Aorta (tissue), 5 donors: ENCODE measurements at regions not wholly inside any gene's neighbourhood (a gene's known extent, or its start where the extent isn't known, plus 50 kb on each side); places are given as distances from the start of the nearest gene placed in this dataset.

Source experiments
- ATAC-seq: fragments of 200-7000 bp; cut with Tn5 transposase; one replicate; pipeline ENCODE4 v1.9.1; 2022; ENCODE audit warnings: moderate library complexity; ENCODE audit not compliant: low FRiP score
- DNase-seq, 2 donors: peaks; one replicate each; pipeline ENCODE4 v3.0.0-alpha.2; 2020
- H3K27ac ChIP-seq, 2 donors: one replicate each; pipeline ENCODE4 v1.5.1; 2013; ENCODE audit warnings: low read length in 2 of 2, mild to moderate bottlenecking in 2 of 2, moderate library complexity in 2 of 2, control low read depth in 1 of 2, inconsistent platforms in 1 of 2, low read depth in 1 of 2
- H3K27me3 ChIP-seq, 2 donors: one replicate each; pipeline ENCODE4 v1.6.1; 2013; ENCODE audit warnings: control low read depth in 1 of 2, low read length in 1 of 2, mild to moderate bottlenecking in 1 of 2, moderate library complexity in 1 of 2; ENCODE audit not compliant: insufficient read depth in 2 of 2, control insufficient read depth in 1 of 2
- H3K36me3 ChIP-seq, 2 donors: one replicate each; pipeline ENCODE4 v1.6.1; 2013; ENCODE audit warnings: control low read depth in 1 of 2, low read length in 1 of 2, mild to moderate bottlenecking in 1 of 2; ENCODE audit not compliant: insufficient read depth in 2 of 2, control insufficient read depth in 1 of 2
- H3K4me1 ChIP-seq, 2 donors: one replicate each; pipeline ENCODE4 v1.6.1; 2013; ENCODE audit warnings: low read length in 2 of 2, control low read depth in 1 of 2, mild to moderate bottlenecking in 1 of 2, moderate library complexity in 1 of 2; ENCODE audit not compliant: insufficient read depth in 2 of 2, control insufficient read depth in 1 of 2
- H3K4me3 ChIP-seq, 2 donors: one replicate each; pipeline ENCODE4 v1.5.1; 2013; ENCODE audit warnings: low read length in 2 of 2, control low read depth in 1 of 2, mild to moderate bottlenecking in 1 of 2
- H3K9me3 ChIP-seq: one replicate; pipeline ENCODE4 v1.6.1; 2013; ENCODE audit warnings: mild to moderate bottlenecking, low read length; ENCODE audit not compliant: control insufficient read depth
- WGBS, 2 donors: extraction: QIAGEN DNeasy Blood & Tissue Kit; methylation state at CpG; one replicate each; pipeline ENCODE4 v1.1.7; 2013; 5-methylcytosine and 5-hydroxymethylcytosine counted together
- intact Hi-C, 2 donors: fragments of 100-400 bp; cut with DNase I; formaldehyde crosslinking; loops; one replicate each; pipeline versions ENCODE4 v1.14.2 to v1.15.0; 2022
- donor health status: healthy with polysubstance abuse.
- donor health status: Bipolar disorder and iron deficiency.
- donor health status: DM: no; HTN: no; CAD: no.
- donor health status: DM: no; HTN: no; CAD: no.
- donor health status: DM: yes; HTN: yes; CAD: no.

GRCh38 chr2:224195925-224196571 is 157.0 kb upstream of the SERPINE2 start:
- Histone ChIP-seq H3K9me3 (peaks cover 3% of the 10 kb centered on the region), H3K36me3 (no peaks in the 10 kb centered on the region), H3K4me1 (no peaks in the 10 kb centered on the region), H3K4me3 (no peak overlapping the region), H3K27me3 (peaks cover 0 to 2% of the 10 kb centered on the region in 2 donors), H3K27ac (no peak overlapping the region)
- DNase-seq (peak in 1 of 2 donors; percentile 44), ATAC-seq (peak; percentile 72)
- intact Hi-C loops, result no loop called here
- 49 to 51% methylated on average over 2 of the region's 2 CpGs for WGBS, 2 donors

DNA sequence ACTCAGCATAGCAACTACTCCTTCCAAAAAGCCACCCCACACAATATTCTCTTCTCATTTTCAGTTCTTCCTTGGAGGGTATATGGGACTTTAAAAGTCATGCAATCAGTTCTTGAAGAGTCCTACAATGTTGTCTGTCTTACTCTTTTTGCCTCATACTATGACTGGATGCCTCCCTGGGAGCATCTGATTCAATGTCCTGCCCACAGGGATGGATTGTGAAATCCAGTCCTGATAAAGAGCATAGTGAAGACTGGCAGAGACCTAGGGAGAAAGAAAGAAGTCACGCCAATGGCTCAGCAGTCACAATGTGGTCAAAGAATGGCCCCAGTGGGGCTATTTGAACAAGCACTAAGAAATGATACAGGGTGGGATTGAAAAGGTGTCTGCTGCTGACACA is 155.1 kb upstream of the SERPINE2 start:
- intact Hi-C loops, result no loop called here
- DNase-seq (no peak), ATAC-seq (no peak)
- WGBS, 2 donors, result 94 to 95% methylated on average over 1 of the region's 1 CpG
- Histone ChIP-seq H3K9me3 (peaks cover 3% of the 10 kb centered on the region), H3K27ac (no peak overlapping the region), H3K36me3 (no peaks in the 10 kb centered on the region), H3K4me3 (no peak overlapping the region), H3K4me1 (no peaks in the 10 kb centered on the region), H3K27me3 (peaks cover 0 to 2% of the 10 kb centered on the region in 2 donors)

GRCh38 chr2:224191465-224191864 is 152.4 kb upstream of the SERPINE2 start:
- intact Hi-C loops, result no loop called here

DNA sequence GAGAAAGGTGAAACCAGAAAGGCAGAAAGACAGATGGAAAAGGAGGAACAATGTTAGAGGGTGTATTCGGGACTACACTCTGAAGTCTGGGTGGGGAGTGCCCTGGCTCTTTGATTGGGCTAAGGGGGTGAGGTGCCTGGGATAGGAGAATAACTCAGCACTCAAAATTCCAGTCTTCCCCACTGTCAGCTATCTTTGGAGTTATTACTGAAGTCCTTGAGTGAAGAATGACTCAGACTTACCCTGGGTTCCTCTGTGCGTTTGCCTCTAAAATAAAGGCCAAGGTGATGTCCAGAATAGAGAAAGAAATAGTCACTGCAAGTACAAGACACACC is 151.8 kb upstream of the SERPINE2 start:
- ATAC-seq (no peak), DNase-seq (no peak)
- 43 to 55% methylated on average over 2 of the region's 2 CpGs for WGBS, 2 donors
- no peaks in the 10 kb centered on the region for H3K36me3 ChIP-seq
- no peak overlapping the region for H3K4me3 ChIP-seq
- no peaks in the 10 kb centered on the region for H3K4me1 ChIP-seq
- peaks cover 0 to 2% of the 10 kb centered on the region in 2 donors for H3K27me3 ChIP-seq
- peaks cover 3% of the 10 kb centered on the region for H3K9me3 ChIP-seq
- no peak overlapping the region for H3K27ac ChIP-seq
- intact Hi-C loops, result no loop called here

More at GRCh38 chr2:224191465-224191864, 152.4 kb upstream of the SERPINE2 start:
- 90 to 92% methylated on average over 3 of the region's 3 CpGs for WGBS, 2 donors
- H3K36me3 ChIP-seq, result no peaks in the 10 kb centered on the region
- H3K27me3 ChIP-seq, result peaks cover 0 to 2% of the 10 kb centered on the region in 2 donors
- no peak overlapping the region for H3K27ac ChIP-seq
- peaks cover 3% of the 10 kb centered on the region for H3K9me3 ChIP-seq
- H3K4me1 ChIP-seq, result no peaks in the 10 kb centered on the region
- DNase-seq (no peak), ATAC-seq (no peak)
- no peak overlapping the region for H3K4me3 ChIP-seq

DNA sequence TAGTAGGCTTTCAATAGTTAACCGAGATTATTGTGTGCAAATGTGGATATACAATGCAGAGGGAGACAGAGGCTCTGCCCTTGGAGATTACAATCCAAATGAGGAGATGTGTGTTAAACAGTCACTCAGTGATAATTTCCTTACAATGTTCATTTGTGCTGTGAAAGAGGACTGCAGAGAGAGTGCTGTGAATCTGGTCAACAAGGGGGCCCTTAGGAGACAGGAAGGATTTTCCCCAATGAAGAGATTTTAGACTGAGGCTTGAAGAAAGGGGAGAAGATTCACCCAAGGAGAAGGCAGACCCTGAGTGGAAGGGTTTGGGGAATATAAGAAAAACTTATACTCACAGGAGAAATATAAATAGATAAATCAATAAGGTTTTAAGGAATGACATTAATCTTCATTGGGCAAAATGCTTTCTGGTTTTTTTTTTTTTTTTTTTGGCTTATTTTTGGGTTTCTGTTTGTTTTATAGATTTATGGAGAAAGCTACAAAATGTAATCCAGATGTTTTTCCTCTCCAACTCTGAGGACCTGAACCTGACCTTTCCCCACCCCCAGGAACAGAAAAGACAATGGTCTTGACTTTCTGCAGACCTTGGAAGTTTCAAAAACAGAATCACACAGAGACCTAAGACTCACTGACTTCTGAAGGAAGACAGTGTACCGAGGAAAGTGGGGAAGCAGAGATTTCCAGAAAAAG is 151.3 kb upstream of the SERPINE2 start:
- Histone ChIP-seq H3K27me3 (peaks cover 0 to 2% of the 10 kb centered on the region in 2 donors), H3K27ac (no peak overlapping the region), H3K4me1 (no peaks in the 10 kb centered on the region), H3K4me3 (no peak overlapping the region), H3K36me3 (no peaks in the 10 kb centered on the region), H3K9me3 (peaks cover 3% of the 10 kb centered on the region)
- WGBS, 2 donors, result 85 to 86% methylated on average over 2 of the region's 2 CpGs
- ATAC-seq (no peak), DNase-seq (no peak)
- intact Hi-C loops, result no loop called here

- H3K9me3 ChIP-seq, result no peaks in the 10 kb centered on the region
- no peaks in the 10 kb centered on the region for H3K4me1 ChIP-seq
- no peaks in the 10 kb centered on the region for H3K27me3 ChIP-seq
- H3K4me3 ChIP-seq, result no peak overlapping the region
- ATAC-seq (no peak), DNase-seq (no peak)
- H3K36me3 ChIP-seq, result peaks cover 0 to 1% of the 10 kb centered on the region in 2 donors
- no peak overlapping the region for H3K27ac ChIP-seq
- intact Hi-C loops, result no loop called here
- 98 to 100% methylated on average over 1 of the region's 1 CpG for WGBS, 2 donors
These were observed 148.1 kb upstream of the SERPINE2 start for GRCh38 chr2:224187220-224187619.

DNA sequence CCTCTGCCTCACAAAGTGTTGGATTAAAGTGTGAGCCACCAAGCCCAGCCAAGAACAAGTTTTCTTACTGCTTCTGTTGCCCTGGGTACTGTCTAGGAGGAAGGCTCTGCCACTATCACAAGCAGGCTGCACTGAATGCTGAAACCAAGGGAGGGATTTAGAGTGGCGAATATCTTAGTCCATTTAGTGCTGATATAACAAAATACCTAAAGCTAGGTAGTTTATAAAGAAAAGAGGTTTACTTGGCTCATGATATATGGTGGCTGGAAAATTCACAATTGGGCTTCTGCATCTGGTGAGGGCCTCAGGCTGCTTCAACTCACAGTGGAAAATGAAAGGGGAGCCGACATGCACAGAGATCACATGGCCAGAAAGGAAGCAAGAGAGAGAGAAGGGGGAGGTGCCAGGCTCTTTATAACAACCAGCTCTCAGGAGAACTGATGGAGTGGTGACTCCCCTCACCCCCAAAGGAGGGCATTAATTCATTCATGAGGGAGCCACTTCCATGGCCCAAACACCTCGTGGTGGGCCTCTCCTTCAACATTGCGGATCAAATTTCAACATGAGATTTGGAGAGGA is 146.0 kb upstream of the SERPINE2 start:
- ATAC-seq, result no peak
- H3K36me3 ChIP-seq, result peaks cover 0 to 1% of the 10 kb centered on the region in 2 donors
- H3K4me1 ChIP-seq, result no peaks in the 10 kb centered on the region
- intact Hi-C loops, result no loop called here
- DNase-seq, result no peak
- H3K27me3 ChIP-seq, result no peaks in the 10 kb centered on the region
- H3K4me3 ChIP-seq, result no peak overlapping the region
- 84 to 85% methylated on average over 4 of the region's 4 CpGs for WGBS, 2 donors
- no peak overlapping the region for H3K27ac ChIP-seq
- H3K9me3 ChIP-seq, result no peaks in the 10 kb centered on the region

- intact Hi-C loops, result no loop called here
- 44 to 47% methylated on average over 3 of the region's 3 CpGs for WGBS, 2 donors
These were observed 144.0 kb upstream of the SERPINE2 start for GRCh38 chr2:224183086-224183485.

DNA sequence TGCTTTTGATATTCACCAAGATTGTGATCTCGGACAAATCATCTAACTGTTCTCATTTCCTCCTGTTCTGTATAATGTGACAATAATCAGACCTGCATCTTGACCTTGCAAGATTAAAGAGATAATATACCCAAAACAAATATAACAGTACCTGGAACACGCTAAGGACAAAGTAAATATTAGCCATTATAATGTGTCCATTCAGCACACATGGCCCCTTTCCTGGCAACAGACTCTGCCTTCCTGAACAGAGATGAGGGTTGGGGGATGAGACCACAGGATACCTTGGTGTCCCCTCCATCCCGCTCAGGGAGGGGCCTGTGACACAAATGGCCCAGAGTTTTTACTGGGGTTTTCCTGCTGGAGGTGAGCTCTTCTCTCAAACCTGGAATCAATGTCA is 143.4 kb upstream of the SERPINE2 start:
- WGBS, 2 donors, result 89 to 90% methylated on average over 3 of the region's 3 CpGs
- Histone ChIP-seq H3K27me3 (no peaks in the 10 kb centered on the region), H3K36me3 (peaks cover 0 to 1% of the 10 kb centered on the region in 2 donors), H3K4me1 (no peaks in the 10 kb centered on the region), H3K4me3 (no peak overlapping the region), H3K27ac (no peak overlapping the region), H3K9me3 (no peaks in the 10 kb centered on the region)
- DNase-seq (no peak), ATAC-seq (no peak)
- intact Hi-C loops, result no loop called here

More at GRCh38 chr2:224183086-224183485, 144.0 kb upstream of the SERPINE2 start:
- no peaks in the 10 kb centered on the region for H3K4me1 ChIP-seq
- H3K27ac ChIP-seq, result no peak overlapping the region
- no peak for ATAC-seq
- H3K27me3 ChIP-seq, result no peaks in the 10 kb centered on the region
- H3K4me3 ChIP-seq, result no peak overlapping the region
- no peak for DNase-seq
- no peaks in the 10 kb centered on the region for H3K9me3 ChIP-seq
- peaks cover 0 to 1% of the 10 kb centered on the region in 2 donors for H3K36me3 ChIP-seq
